Endodermal cell (in vitro differentiated cells): ENCODE measurements at regions not wholly inside any gene's neighbourhood (a gene's known extent, or its start where the extent isn't known, plus 50 kb on each side); places are given as distances from the start of the nearest gene placed in this dataset.

ENCODE experiments used
- DNase-seq: peaks from one replicate; pipeline ENCODE4 v3.0.0-alpha.2; 2017
- H3K27ac ChIP-seq: 2 replicates; pipeline ENCODE4 v1.5.1; 2013; ENCODE audit warnings: mild to moderate bottlenecking, low read depth, low read length, moderate library complexity
- H3K27me3 ChIP-seq: 2 replicates; pipeline ENCODE4 v1.6.1; 2013; ENCODE audit warnings: mild to moderate bottlenecking, low read length, moderate library complexity; ENCODE audit not compliant: insufficient read depth, control insufficient read depth, poor library complexity, severe bottlenecking
- H3K36me3 ChIP-seq: 2 replicates; pipeline ENCODE4 v1.7.0; 2013; ENCODE audit warnings: mild to moderate bottlenecking, low read length, moderate library complexity; ENCODE audit not compliant: control insufficient read depth, insufficient read depth
- H3K4me1 ChIP-seq: one replicate; pipeline ENCODE4 v1.7.0; 2013; ENCODE audit warnings: low read length; ENCODE audit not compliant: control insufficient read depth, insufficient read depth
- H3K4me3 ChIP-seq: 2 replicates; pipeline ENCODE4 v1.5.1; 2013; ENCODE audit warnings: mild to moderate bottlenecking, low read length, moderate library complexity
- H3K9ac ChIP-seq: 2 replicates; pipeline ENCODE4 v1.6.1; 2013; ENCODE audit warnings: mild to moderate bottlenecking, low read length, moderate library complexity; ENCODE audit not compliant: poor library complexity, severe bottlenecking; ENCODE audit errors: extremely low read depth
- H3K9me3 ChIP-seq: 2 replicates; pipeline ENCODE4 v1.6.1; 2013; ENCODE audit warnings: mild to moderate bottlenecking, low read length, moderate library complexity; ENCODE audit not compliant: control insufficient read depth
- H3K27ac Mint-ChIP-seq: 2 replicates; pipeline ENCODE4 v1.8.0; 2020; ENCODE audit warnings: mixed read lengths
- H3K27me3 Mint-ChIP-seq: 2 replicates; pipeline ENCODE4 v1.8.0; 2021; ENCODE audit warnings: mild to moderate bottlenecking, mixed read lengths; ENCODE audit not compliant: insufficient read depth
- H3K36me3 Mint-ChIP-seq: 2 replicates; pipeline ENCODE4 v1.8.0; 2020; ENCODE audit warnings: low read depth, mixed read lengths
- H3K4me1 Mint-ChIP-seq: 2 replicates; pipeline ENCODE4 v1.8.0; 2020; ENCODE audit warnings: mixed read lengths
- H3K4me3 Mint-ChIP-seq: 2 replicates; pipeline ENCODE4 v1.8.0; 2020; ENCODE audit warnings: mild to moderate bottlenecking, moderate library complexity, mixed read lengths
- H3K9me3 Mint-ChIP-seq: 2 replicates; pipeline ENCODE4 v1.8.0; 2020; ENCODE audit warnings: mild to moderate bottlenecking, mixed read lengths
- WGBS, 2 experiments: methylation state at CpG; one replicate each; pipeline versions ENCODE4 v1.1.5 to v1.1.7; 2013; ENCODE audit warnings: missing lambda C conversion rate in 2 of 2, mixed read lengths in 1 of 2; ENCODE audit not compliant: insufficient coverage in 1 of 2, insufficient read length in 1 of 2; 5-methylcytosine and 5-hydroxymethylcytosine counted together
- TF ChIP-seq, protein P1 (sequence below): fragments of 200-600 bp; sonication (generic); conservative IDR thresholded peaks from 2 replicates; pipeline ENCODE4 v1.5.0; 2021; ENCODE audit warnings: antibody characterized with exemption, mild to moderate bottlenecking

DNA sequence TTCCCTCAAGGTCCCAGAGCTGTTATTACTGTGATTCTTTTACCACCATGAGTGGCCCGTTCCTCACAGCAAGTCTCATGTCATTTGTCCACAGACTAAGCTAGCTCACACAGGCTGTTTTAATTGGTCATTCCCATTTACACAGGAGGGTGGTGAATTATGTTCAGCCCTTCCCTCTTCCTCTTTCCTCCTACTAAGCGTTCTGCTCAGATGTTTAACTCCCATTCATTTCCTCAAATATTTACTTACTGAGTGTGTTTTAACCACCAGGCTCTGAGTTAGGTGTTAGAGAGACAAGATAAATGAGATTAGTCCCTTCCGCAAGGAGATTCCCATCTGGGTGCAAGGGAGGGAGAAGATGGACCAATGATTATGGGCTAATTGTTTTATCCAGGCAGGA is 403.6 kb upstream of the ACVR2A start:
- Histone ChIP-seq H3K36me3 (no peaks in the 10 kb centered on the region), H3K27me3 (no peaks in the 10 kb centered on the region), H3K9ac (no peak overlapping the region), H3K9me3 (peaks cover 6% of the 10 kb centered on the region), H3K4me3 (peak overlapping the region; percentile 9), H3K4me1 (peaks cover 8% of the 10 kb centered on the region), H3K27ac (peak overlapping the region; percentile 65)
- no peak for DNase-seq
- Mint-ChIP-seq H3K9me3 (peaks cover 4% of the 10 kb centered on the region), H3K4me1 (peaks cover 33% of the 10 kb centered on the region), H3K27ac (no peak overlapping the region), H3K4me3 (no peak overlapping the region), H3K27me3 (no peaks in the 10 kb centered on the region), H3K36me3 (peaks cover 2% of the 10 kb centered on the region)
- TF ChIP-seq, protein P1, sequence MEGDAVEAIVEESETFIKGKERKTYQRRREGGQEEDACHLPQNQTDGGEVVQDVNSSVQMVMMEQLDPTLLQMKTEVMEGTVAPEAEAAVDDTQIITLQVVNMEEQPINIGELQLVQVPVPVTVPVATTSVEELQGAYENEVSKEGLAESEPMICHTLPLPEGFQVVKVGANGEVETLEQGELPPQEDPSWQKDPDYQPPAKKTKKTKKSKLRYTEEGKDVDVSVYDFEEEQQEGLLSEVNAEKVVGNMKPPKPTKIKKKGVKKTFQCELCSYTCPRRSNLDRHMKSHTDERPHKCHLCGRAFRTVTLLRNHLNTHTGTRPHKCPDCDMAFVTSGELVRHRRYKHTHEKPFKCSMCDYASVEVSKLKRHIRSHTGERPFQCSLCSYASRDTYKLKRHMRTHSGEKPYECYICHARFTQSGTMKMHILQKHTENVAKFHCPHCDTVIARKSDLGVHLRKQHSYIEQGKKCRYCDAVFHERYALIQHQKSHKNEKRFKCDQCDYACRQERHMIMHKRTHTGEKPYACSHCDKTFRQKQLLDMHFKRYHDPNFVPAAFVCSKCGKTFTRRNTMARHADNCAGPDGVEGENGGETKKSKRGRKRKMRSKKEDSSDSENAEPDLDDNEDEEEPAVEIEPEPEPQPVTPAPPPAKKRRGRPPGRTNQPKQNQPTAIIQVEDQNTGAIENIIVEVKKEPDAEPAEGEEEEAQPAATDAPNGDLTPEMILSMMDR = no peak
- 64 to 94% methylated on average over 2 to 3 of the region's 3 CpGs for WGBS, 2 experiments

DNA sequence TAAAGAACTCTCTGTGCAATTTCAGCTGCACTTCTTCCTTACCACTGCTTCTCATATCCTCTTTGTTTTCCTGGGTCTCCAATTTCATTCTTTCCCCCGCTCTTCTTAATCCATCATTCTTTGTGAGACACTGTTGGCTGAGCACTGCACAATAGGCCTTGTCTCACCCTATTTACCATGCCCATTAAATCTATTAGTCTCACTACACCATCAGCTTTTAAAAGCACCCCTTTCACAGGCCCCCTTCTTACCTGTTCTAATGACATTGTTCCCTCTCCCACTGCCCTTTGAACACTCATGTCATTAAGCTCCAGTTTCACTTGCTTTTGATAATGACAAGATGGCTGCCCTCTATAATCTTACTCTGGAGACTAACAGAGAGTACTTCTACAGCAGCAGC is 404.1 kb upstream of the ACVR2A start:
- peaks cover 9% of the 10 kb centered on the region for H3K4me1 ChIP-seq
- WGBS, 2 experiments = 75 to 82% methylated on average over 1 of the region's 1 CpG
- H3K9me3 ChIP-seq = peaks cover 3% of the 10 kb centered on the region
- H3K27me3 Mint-ChIP-seq = no peaks in the 10 kb centered on the region
- no peak for DNase-seq
- H3K36me3 Mint-ChIP-seq = no peaks in the 10 kb centered on the region
- H3K9ac ChIP-seq = no peak overlapping the region
- TF ChIP-seq, protein P1 = no peak
- H3K4me3 ChIP-seq = peak overlapping the region; percentile 9
- no peaks in the 10 kb centered on the region for H3K9me3 Mint-ChIP-seq
- H3K27ac Mint-ChIP-seq = no peak overlapping the region
- no peak overlapping the region for H3K4me3 Mint-ChIP-seq
- H3K27me3 ChIP-seq = no peaks in the 10 kb centered on the region
- H3K27ac ChIP-seq = peak overlapping the region; percentile 65
- peaks cover 33% of the 10 kb centered on the region for H3K4me1 Mint-ChIP-seq
- no peaks in the 10 kb centered on the region for H3K36me3 ChIP-seq

DNA sequence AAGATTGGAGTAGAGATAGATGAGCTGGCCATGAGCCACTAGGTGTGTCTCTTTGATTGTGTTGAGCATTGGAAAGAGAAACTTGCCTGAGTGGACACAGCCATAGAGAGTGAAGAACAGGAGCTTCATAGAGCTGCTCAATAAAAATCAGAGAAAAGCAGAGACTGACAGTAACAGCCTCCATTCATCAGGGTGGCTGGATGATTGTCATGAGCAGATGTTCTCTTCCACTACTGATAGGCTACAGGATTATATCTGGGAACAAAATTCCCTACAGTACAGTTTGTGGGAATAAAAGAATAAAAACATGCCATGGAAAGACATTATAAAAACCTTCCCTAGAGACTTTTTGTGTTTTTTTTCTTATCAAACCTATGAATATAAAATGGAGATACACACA is 404.8 kb upstream of the ACVR2A start:
- Histone ChIP-seq H3K4me3 (no peak overlapping the region), H3K9ac (no peak overlapping the region), H3K9me3 (peaks cover 3% of the 10 kb centered on the region), H3K27me3 (no peaks in the 10 kb centered on the region), H3K4me1 (peaks cover 14% of the 10 kb centered on the region), H3K27ac (no peak overlapping the region), H3K36me3 (no peaks in the 10 kb centered on the region)
- H3K4me3 Mint-ChIP-seq = no peak overlapping the region
- no peaks in the 10 kb centered on the region for H3K9me3 Mint-ChIP-seq
- no peak for DNase-seq
- H3K4me1 Mint-ChIP-seq = peaks cover 37% of the 10 kb centered on the region
- TF ChIP-seq, protein P1 = no peak
- no peaks in the 10 kb centered on the region for H3K36me3 Mint-ChIP-seq
- H3K27ac Mint-ChIP-seq = no peak overlapping the region
- H3K27me3 Mint-ChIP-seq = no peaks in the 10 kb centered on the region
